GM19239 (cell line): ENCODE measurements at regions not wholly inside any gene's neighbourhood (a gene's known extent, or its start where the extent isn't known, plus 50 kb on each side); places are given as distances from the start of the nearest gene placed in this dataset.
"Not testable (repeated sequence)": the region's sequence is repeated elsewhere in the genome, so short reads cannot be mapped to it uniquely, and the experiment has no call there.

Experiments used
- DNase-seq: peaks from one replicate; pipeline ENCODE4 v3.0.0; 2011; ENCODE audit warnings: low spot score; ENCODE audit not compliant: insufficient read length
- FAIRE-seq: peaks from 2 replicates; lab custom pipeline; 2011; peaks lifted over from hg19 to GRCh38; lab: Jason Lieb, UNC

- DNase-seq, result no peak
- FAIRE-seq, result no peak
Measured at GRCh38 chr10:9554321-9554720, 1463.4 kb upstream of the CELF2 start.

- FAIRE-seq (no peak), DNase-seq (no peak)
Measured at GRCh38 chr10:9560976-9561375, 1456.7 kb upstream of the CELF2 start.

- no peak for DNase-seq
- FAIRE-seq, result no peak
Measured at GRCh38 chr10:9561821-9562505, 1455.7 kb upstream of the CELF2 start.

GRCh38 chr10:9577746-9578145, 1439.9 kb upstream of the CELF2 start:
- FAIRE-seq, result no peak
- DNase-seq, result no peak

- DNase-seq (no peak), FAIRE-seq (no peak)
Measured at GRCh38 chr10:9579110-9579705, 1438.5 kb upstream of the CELF2 start.

GRCh38 chr10:9582803-9583202, 1434.9 kb upstream of the CELF2 start:
- DNase-seq, FAIRE-seq: not testable (repeated sequence)

- DNase-seq (no peak), FAIRE-seq (no peak)
Measured at GRCh38 chr10:9596368-9596920, 1421.2 kb upstream of the CELF2 start.

- DNase-seq, result no peak
- no peak for FAIRE-seq
Measured at GRCh38 chr10:9602998-9603397, 1414.7 kb upstream of the CELF2 start.

- DNase-seq, result no peak
- FAIRE-seq, result no peak
Measured at GRCh38 chr10:9603972-9604371, 1413.7 kb upstream of the CELF2 start.

GRCh38 chr10:9605231-9605630, 1412.4 kb upstream of the CELF2 start:
- no peak for FAIRE-seq

GRCh38 chr10:9608602-9609001, 1409.1 kb upstream of the CELF2 start:
- DNase-seq, result no peak
- no peak for FAIRE-seq

More at GRCh38 chr10:9605231-9605630, 1412.4 kb upstream of the CELF2 start:
- no peak for DNase-seq

GRCh38 chr10:9613338-9614075, 1404.2 kb upstream of the CELF2 start:
- no peak for DNase-seq
- no peak for FAIRE-seq

GRCh38 chr10:9615189-9615588, 1402.5 kb upstream of the CELF2 start:
- DNase-seq (no peak), FAIRE-seq (no peak)

- no peak for FAIRE-seq
- DNase-seq, result no peak
Measured at GRCh38 chr10:9621216-9621615, 1396.5 kb upstream of the CELF2 start.

- no peak for DNase-seq
- FAIRE-seq, result no peak
Measured at GRCh38 chr10:9625304-9625703, 1392.4 kb upstream of the CELF2 start.

GRCh38 chr10:9634466-9634865, 1383.2 kb upstream of the CELF2 start:
- no peak for FAIRE-seq
- DNase-seq, result no peak

- DNase-seq, result no peak
- no peak for FAIRE-seq
Measured at GRCh38 chr10:9635691-9636090, 1382.0 kb upstream of the CELF2 start.

GRCh38 chr10:9636216-9636615, 1381.5 kb upstream of the CELF2 start:
- DNase-seq (no peak), FAIRE-seq (no peak)

GRCh38 chr10:9643782-9644181, 1373.9 kb upstream of the CELF2 start:
- no peak for FAIRE-seq
- no peak for DNase-seq

GRCh38 chr10:9645404-9645803, 1372.3 kb upstream of the CELF2 start:
- no peak for FAIRE-seq
- DNase-seq, result no peak

GRCh38 chr10:9645928-9646600, 1371.6 kb upstream of the CELF2 start:
- DNase-seq (no peak), FAIRE-seq (no peak)
